ENCODE measurements at regions not wholly inside any gene's neighbourhood (a gene's known extent, or its start where the extent isn't known, plus 50 kb on each side); places are given as distances from the start of the nearest gene placed in this dataset.

- ChIA-PET CTCF (interaction anchor here (0.7 to 1.4 kb wide), 2 partner anchors 22 to 548 kb away, joined by 3 to 4 read pairs; no protein-coding TSS in a partner anchor), POLR2A (interaction anchor here (0.8 to 1.5 kb wide), 3 partner anchors 20 to 57 kb away, joined by 3 to 8 read pairs (median 4); no protein-coding TSS in a partner anchor)
- H3K4me3 ChIP-seq (ENCODE audit: low read depth, low read length): no peak overlapping the region
Observed at GRCh38 chr9:115615821-115616665, 498.1 kb upstream of the TNC start.

GRCh38 chr9:115616666-115617239, 498.8 kb upstream of the TNC start:
- H3K4me3 ChIP-seq (ENCODE audit: low read depth, low read length): no peak overlapping the region
- peaks cover 7% of the 10 kb centered on the region for H3K9me3 ChIP-seq (ENCODE audit: control insufficient read depth, insufficient read depth, low read length)
- no peak for TF ChIP-seq CTCF (IDR thresholded peaks at IDR 0.05; ENCODE audit: low read depth, low read length)
- H3K27me3 ChIP-seq (ENCODE audit: control insufficient read depth, insufficient read depth, low read length): no peaks in the 10 kb centered on the region
- H3K27ac ChIP-seq (ENCODE audit: low read depth, low read length): peak overlapping the region; percentile 4
- ChIA-PET CTCF (interaction anchor here (0.7 kb wide), 1 partner anchor 547 kb away, joined by 3 read pairs; no protein-coding TSS in a partner anchor), POLR2A (interaction anchor here (0.9 kb wide), 1 partner anchor 25 kb away, joined by 3 read pairs; no protein-coding TSS in a partner anchor)
- DNase-seq (ENCODE audit: low read depth, low spot score): no peak

More at GRCh38 chr9:115615821-115616665, 498.1 kb upstream of the TNC start:
- no peak for TF ChIP-seq CTCF (IDR thresholded peaks at IDR 0.05; ENCODE audit: low read depth, low read length)
- H3K27ac ChIP-seq (ENCODE audit: low read depth, low read length): peak overlapping the region; percentile 98
- peak; percentile 69 for DNase-seq (ENCODE audit: low read depth, low spot score)
- H3K27me3 ChIP-seq (ENCODE audit: control insufficient read depth, insufficient read depth, low read length): no peaks in the 10 kb centered on the region
- peaks cover 7% of the 10 kb centered on the region for H3K9me3 ChIP-seq (ENCODE audit: control insufficient read depth, insufficient read depth, low read length)

GRCh38 chr9:115625251-115625650, 507.3 kb upstream of the TNC start:
- peaks cover 3% of the 10 kb centered on the region; the same call in 1 of the 2 replicates for H3K9me3 ChIP-seq (ENCODE audit: control insufficient read depth, insufficient read depth, low read length)
- CTCF ChIA-PET: no interaction called here
- TF ChIP-seq CTCF (IDR thresholded peaks at IDR 0.05; ENCODE audit: low read depth, low read length): no peak
- no peak for DNase-seq (ENCODE audit: low read depth, low spot score)
- H3K4me3 ChIP-seq (ENCODE audit: low read depth, low read length): no peak overlapping the region
- POLR2A ChIA-PET: no interaction called here
- no peak overlapping the region for H3K27ac ChIP-seq (ENCODE audit: low read depth, low read length)
- no peaks in the 10 kb centered on the region for H3K27me3 ChIP-seq (ENCODE audit: control insufficient read depth, insufficient read depth, low read length)

GRCh38 chr9:115625954-115626353, 508.0 kb upstream of the TNC start:
- TF ChIP-seq CTCF (IDR thresholded peaks at IDR 0.05; ENCODE audit: low read depth, low read length): no peak
- CTCF ChIA-PET: no interaction called here
- Histone ChIP-seq H3K27ac (ENCODE audit: low read depth, low read length) (no peak overlapping the region), H3K9me3 (ENCODE audit: control insufficient read depth, insufficient read depth, low read length) (peaks cover 3% of the 10 kb centered on the region; the same call in 1 of the 2 replicates), H3K4me3 (ENCODE audit: low read depth, low read length) (no peak overlapping the region), H3K27me3 (ENCODE audit: control insufficient read depth, insufficient read depth, low read length) (no peaks in the 10 kb centered on the region)
- no peak for DNase-seq (ENCODE audit: low read depth, low spot score)
- POLR2A ChIA-PET: interaction anchor here (0.7 kb wide), 1 partner anchor 34 kb away, joined by 3 read pairs; no protein-coding TSS in a partner anchor
